ENCODE measurements at regions not wholly inside any gene's neighbourhood (a gene's known extent, or its start where the extent isn't known, plus 50 kb on each side); places are given as distances from the start of the nearest gene placed in this dataset.

DNA sequence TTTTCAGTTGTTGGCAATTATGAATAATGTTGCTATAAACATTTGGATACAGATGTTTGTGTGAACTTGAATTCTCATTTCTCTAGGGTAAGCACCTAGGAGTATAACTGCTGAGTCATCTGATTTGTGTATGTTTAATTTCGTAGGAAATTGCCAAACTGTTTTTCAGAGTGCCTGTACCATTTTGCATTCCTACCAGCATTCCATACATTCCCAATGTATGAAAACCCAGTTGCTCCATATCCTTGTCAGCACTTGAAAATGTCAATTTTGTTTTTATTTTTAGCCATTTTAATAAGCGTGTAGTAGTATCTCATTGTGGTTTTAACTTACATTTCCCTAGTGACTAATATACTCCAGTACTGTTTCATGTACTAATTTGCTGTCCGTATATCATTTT lies 98.5 kb upstream of the TSC22D2 start:
- DNase-seq = no peak
- Histone ChIP-seq H4K20me1 (ENCODE audit: insufficient read depth, low read length) (no peaks in the 10 kb centered on the region), H3K27ac (ENCODE audit: low read length) (no peak overlapping the region), H3F3A (ENCODE audit: insufficient read depth, low read length) (no peaks in the 10 kb centered on the region), H3K27me3 (replicated peaks; ENCODE audit: insufficient read depth, low read length) (no peaks in the 10 kb centered on the region), H3K9me3 (replicated peaks; ENCODE audit: insufficient read depth, low read length) (no peaks in the 10 kb centered on the region), H3K4me1 (ENCODE audit: low read length) (no peaks in the 10 kb centered on the region), H3K9me2 (replicated peaks; ENCODE audit: insufficient read depth, low read length) (no peaks in the 10 kb centered on the region), H3K9ac (ENCODE audit: low read length) (no peak overlapping the region), H3K4me2 (ENCODE audit: low read depth, low read length) (no peak overlapping the region), H3K79me2 (ENCODE audit: low read length) (no peaks in the 10 kb centered on the region), H3K4me3 (ENCODE audit: low read length) (no peak overlapping the region), H3K36me3 (replicated peaks; ENCODE audit: insufficient read depth, low read length) (no peaks in the 10 kb centered on the region), H2AFZ (ENCODE audit: low read length) (no peak overlapping the region)
- TF ChIP-seq EZH2phosphoT487 (IDR thresholded peaks at IDR 0.05; ENCODE audit: low read length) (no peak), EZH2 (optimal IDR thresholded peaks at IDR 0.05; ENCODE audit: low read depth, low read length) (no peak)
- TF ChIP-seq, protein P1, sequence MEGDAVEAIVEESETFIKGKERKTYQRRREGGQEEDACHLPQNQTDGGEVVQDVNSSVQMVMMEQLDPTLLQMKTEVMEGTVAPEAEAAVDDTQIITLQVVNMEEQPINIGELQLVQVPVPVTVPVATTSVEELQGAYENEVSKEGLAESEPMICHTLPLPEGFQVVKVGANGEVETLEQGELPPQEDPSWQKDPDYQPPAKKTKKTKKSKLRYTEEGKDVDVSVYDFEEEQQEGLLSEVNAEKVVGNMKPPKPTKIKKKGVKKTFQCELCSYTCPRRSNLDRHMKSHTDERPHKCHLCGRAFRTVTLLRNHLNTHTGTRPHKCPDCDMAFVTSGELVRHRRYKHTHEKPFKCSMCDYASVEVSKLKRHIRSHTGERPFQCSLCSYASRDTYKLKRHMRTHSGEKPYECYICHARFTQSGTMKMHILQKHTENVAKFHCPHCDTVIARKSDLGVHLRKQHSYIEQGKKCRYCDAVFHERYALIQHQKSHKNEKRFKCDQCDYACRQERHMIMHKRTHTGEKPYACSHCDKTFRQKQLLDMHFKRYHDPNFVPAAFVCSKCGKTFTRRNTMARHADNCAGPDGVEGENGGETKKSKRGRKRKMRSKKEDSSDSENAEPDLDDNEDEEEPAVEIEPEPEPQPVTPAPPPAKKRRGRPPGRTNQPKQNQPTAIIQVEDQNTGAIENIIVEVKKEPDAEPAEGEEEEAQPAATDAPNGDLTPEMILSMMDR (IDR thresholded peaks at IDR 0.05; ENCODE audit: low read length) = no peak

DNA sequence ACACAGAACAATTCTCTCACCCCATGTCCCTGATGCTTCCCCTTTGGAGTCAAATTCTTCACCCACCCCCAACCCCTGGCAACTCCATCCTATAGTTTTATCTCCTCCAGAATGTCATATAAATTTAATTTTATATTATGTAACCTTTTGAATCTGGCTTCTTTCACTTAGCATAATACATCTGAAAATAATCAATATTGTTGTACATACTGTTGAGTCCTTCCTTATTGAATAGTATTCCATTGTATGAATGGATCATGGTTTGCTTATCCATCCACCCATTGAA lies 98.9 kb upstream of the TSC22D2 start:
- Histone ChIP-seq H3K27me3 (replicated peaks; ENCODE audit: insufficient read depth, low read length) (no peaks in the 10 kb centered on the region), H3K27ac (ENCODE audit: low read length) (no peak overlapping the region), H3K4me3 (ENCODE audit: low read length) (no peak overlapping the region), H3K79me2 (ENCODE audit: low read length) (no peaks in the 10 kb centered on the region), H3F3A (ENCODE audit: insufficient read depth, low read length) (no peaks in the 10 kb centered on the region), H3K9me3 (replicated peaks; ENCODE audit: insufficient read depth, low read length) (no peaks in the 10 kb centered on the region), H3K4me1 (ENCODE audit: low read length) (no peaks in the 10 kb centered on the region), H3K36me3 (replicated peaks; ENCODE audit: insufficient read depth, low read length) (no peaks in the 10 kb centered on the region), H3K4me2 (ENCODE audit: low read depth, low read length) (no peak overlapping the region), H3K9ac (ENCODE audit: low read length) (no peak overlapping the region), H3K9me2 (replicated peaks; ENCODE audit: insufficient read depth, low read length) (no peaks in the 10 kb centered on the region), H4K20me1 (ENCODE audit: insufficient read depth, low read length) (no peaks in the 10 kb centered on the region), H2AFZ (ENCODE audit: low read length) (no peak overlapping the region)
- TF ChIP-seq EZH2phosphoT487 (IDR thresholded peaks at IDR 0.05; ENCODE audit: low read length) (no peak), EZH2 (optimal IDR thresholded peaks at IDR 0.05; ENCODE audit: low read depth, low read length) (no peak)
- TF ChIP-seq, protein P1 (IDR thresholded peaks at IDR 0.05; ENCODE audit: low read length) = no peak
- no peak for DNase-seq

DNA sequence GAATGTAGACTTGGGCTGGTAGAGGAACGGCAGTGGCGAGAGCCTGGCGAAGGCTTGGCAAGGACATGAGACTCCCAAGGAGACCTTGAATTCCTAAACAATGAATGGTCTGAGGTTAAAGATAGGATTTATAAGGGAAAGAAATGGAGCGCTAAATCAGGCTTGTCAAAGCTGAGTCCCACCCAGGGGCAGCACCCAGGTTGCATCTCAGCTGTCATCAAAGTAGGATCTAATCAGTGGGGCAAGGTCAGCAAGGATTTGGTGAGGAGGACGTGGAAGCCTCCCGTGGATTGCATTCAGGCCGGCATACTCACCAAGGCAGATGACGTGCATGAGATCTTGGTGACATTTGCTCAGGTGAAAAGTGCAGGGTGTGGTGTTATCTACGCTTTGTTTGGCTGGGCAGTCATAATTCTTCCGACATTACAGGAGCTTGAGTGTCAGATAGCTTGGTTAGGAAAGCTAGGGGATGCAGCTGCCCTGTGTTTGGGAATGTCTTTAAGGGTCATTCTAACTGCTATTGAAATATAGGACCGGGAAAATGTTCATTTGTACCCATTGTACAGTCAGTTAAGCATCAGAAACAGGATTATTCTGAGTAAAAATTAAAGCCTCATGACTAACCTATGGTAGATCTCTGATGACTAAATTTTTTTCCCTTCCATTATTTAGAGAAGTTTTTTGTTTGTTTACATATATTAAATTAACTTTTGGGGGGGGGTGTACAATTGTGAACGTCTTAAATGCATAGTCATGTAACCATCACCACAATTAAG lies 99.4 kb upstream of the TSC22D2 start:
- H3K27ac ChIP-seq (ENCODE audit: low read length) = no peak overlapping the region
- no peaks in the 10 kb centered on the region for H3K4me1 ChIP-seq (ENCODE audit: low read length)
- no peaks in the 10 kb centered on the region for H3K9me3 ChIP-seq (replicated peaks; ENCODE audit: insufficient read depth, low read length)
- H3K36me3 ChIP-seq (replicated peaks; ENCODE audit: insufficient read depth, low read length) = no peaks in the 10 kb centered on the region
- TF ChIP-seq, protein P1 (IDR thresholded peaks at IDR 0.05; ENCODE audit: low read length) = no peak
- TF ChIP-seq EZH2 (optimal IDR thresholded peaks at IDR 0.05; ENCODE audit: low read depth, low read length) (no peak), EZH2phosphoT487 (IDR thresholded peaks at IDR 0.05; ENCODE audit: low read length) (no peak)
- no peaks in the 10 kb centered on the region for H3F3A ChIP-seq (ENCODE audit: insufficient read depth, low read length)
- H3K9ac ChIP-seq (ENCODE audit: low read length) = no peak overlapping the region
- H3K27me3 ChIP-seq (replicated peaks; ENCODE audit: insufficient read depth, low read length) = no peaks in the 10 kb centered on the region
- no peak overlapping the region for H3K4me3 ChIP-seq (ENCODE audit: low read length)
- no peaks in the 10 kb centered on the region for H3K9me2 ChIP-seq (replicated peaks; ENCODE audit: insufficient read depth, low read length)
- no peaks in the 10 kb centered on the region for H3K79me2 ChIP-seq (ENCODE audit: low read length)
- H4K20me1 ChIP-seq (ENCODE audit: insufficient read depth, low read length) = no peaks in the 10 kb centered on the region
- H2AFZ ChIP-seq (ENCODE audit: low read length) = no peak overlapping the region
- no peak overlapping the region for H3K4me2 ChIP-seq (ENCODE audit: low read depth, low read length)
- DNase-seq = no peak
